GM23248 (cell line): ENCODE measurements at regions not wholly inside any gene's neighbourhood (a gene's known extent, or its start where the extent isn't known, plus 50 kb on each side); places are given as distances from the start of the nearest gene placed in this dataset.

Experiments
- EZH2 ChIP-seq: fragments of 200-600 bp; sonication (generic); IDR thresholded peaks from 2 replicates; pipeline ENCODE4 v1.6.1; 2018; ENCODE audit warnings: antibody characterized with exemption, mild to moderate bottlenecking; ENCODE audit not compliant: insufficient read depth, poor library complexity, severe bottlenecking
- EZH2phosphoT487 ChIP-seq: fragments of 200-600 bp; sonication (generic); IDR thresholded peaks from 2 replicates; pipeline ENCODE4 v1.6.1; 2018; ENCODE audit warnings: antibody characterized with exemption, moderate library complexity, mild to moderate bottlenecking, low read depth; ENCODE audit not compliant: insufficient read depth

DNA sequence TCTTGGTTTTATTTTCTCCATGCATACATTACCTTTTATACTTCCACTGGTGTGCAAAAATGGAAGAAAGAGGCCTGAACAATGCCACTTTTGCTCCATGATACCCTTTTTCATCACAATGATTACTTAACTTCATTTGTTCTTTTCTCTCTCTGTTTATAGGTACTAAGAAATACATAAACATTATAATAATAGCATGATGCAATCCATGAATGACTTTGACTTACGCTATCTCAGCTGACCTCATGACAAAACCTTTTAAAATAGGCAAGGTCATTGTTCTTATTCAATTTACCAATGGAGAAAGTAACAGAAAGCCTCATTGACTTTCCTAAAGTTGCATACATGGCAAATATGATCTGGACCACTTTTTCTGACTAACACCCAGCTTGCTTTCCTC lies 105.1 kb upstream of the ZEB1 start:
- no peak for TF ChIP-seq EZH2
- no peak for TF ChIP-seq EZH2phosphoT487
